OCI-M2 (cell line): ENCODE measurements at regions not wholly inside any gene's neighbourhood (a gene's known extent, or its start where the extent isn't known, plus 50 kb on each side); places are given as distances from the start of the nearest gene placed in this dataset.

Experiments
- DNase-seq: peaks from one replicate; lab custom pipeline; 2025; ENCODE audit not compliant: unreplicated experiment; lab: John Stamatoyannopoulos, UW

GRCh38 chr2:2707206-2707991 lies 376.3 kb upstream of the MYT1L start:
- no peak for DNase-seq

GRCh38 chr2:2706306-2706705 lies 375.2 kb upstream of the MYT1L start:
- DNase-seq = no peak

DNA sequence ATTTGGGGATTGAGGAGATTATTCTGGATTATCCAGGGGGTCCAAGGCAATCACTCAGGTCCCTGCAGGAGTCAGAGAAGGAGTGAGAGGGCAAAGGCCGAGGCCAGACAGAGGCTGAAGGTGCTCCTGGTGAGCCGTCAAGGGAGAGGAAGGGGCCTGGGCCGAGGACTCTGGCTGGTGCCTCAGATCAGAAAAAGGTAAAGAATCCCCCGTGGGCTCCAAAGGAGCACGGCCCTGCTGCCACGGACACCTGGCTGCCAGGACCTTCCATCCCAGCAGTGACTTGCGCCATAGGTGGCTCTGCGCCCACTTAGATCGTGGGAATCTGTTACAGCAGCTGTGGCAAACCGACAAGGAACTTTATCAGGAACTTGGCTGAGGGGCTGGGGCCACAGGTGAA lies 374.8 kb upstream of the MYT1L start:
- no peak for DNase-seq

DNA sequence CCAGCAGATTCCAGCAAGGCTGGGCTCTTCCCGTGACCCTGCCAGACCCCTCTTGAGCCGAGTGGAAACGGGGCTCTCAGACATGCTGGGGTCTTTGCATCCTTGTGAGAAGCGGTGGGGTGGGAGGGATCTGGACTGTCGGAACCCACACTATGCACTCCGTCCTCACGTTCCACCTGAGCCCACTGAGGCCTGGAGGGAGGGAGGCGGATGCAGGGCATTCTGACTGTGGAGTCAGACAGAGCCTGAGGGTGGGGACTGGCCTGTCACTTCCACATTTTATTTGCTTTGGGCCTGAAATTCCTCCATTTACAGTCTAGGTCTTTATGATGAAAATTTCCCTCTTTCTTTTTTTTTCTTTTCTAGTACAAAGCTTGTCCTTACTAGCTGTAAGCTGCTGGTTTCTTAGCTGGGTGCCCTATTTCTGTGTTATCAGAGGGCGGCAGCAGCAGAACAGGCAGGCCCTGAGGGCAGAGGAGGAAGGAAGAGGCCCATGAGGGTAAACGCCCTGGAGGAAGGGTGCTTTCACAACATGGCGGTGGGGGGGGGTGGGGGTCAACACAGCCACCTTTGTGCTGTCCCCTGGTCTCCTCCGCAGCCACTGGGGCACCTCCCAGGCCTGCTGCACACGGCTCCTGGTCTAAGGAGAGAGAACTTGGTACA lies 373.5 kb upstream of the MYT1L start:
- no peak for DNase-seq

DNA sequence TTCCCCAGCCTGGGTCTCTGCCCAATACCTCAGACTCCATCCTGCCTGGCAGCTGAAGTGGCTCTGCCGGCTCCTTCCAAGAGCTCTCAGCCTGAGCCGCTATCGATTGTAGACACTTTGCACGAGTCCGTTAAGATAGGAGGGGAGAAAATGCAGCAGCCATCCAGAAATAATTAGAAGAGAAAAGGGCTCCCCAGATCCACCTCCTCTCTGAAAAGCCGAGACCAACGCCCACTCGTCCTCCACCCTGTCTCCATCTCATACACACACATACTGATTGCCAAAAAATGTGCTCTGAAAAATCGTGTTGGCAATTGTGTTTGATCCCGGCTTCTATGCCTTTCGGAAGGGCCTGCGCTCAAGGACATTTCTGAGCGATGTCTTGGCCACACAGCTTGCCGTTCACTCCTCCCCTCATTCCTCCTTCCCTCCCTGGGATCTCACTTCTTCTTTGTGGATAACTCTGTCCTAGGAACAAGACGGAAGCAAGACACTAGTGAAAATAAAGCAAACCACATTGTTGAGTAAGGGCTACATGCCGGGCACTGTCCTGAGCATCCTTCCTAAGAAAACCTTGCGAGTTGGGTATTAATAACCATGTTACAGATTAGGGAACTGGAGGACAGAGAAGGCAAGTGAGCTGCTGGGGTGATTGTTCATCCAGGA lies 372.8 kb upstream of the MYT1L start:
- no peak for DNase-seq

DNA sequence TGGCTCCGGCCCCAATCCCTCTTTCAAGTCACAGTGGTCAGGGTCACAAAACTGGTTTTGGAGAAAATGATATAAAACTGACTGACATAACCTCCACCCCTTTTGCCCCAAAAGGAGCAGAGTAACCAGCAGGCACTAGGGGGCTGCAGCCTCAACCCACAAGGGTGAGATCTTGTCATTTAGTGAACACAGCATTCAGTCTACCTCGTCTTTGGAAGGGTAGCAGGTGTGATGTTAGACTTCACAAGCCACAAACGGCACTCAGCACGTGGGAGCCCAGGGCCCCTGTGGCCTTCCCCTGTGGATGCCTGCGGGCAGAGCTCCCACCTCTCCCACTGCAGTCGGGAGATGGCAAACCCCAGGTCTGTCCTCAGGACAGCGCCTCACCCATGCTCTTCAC lies 372.1 kb upstream of the MYT1L start:
- DNase-seq = no peak

- DNase-seq = no peak
These were observed 371.3 kb upstream of the MYT1L start for GRCh38 chr2:2702385-2702784.

DNA sequence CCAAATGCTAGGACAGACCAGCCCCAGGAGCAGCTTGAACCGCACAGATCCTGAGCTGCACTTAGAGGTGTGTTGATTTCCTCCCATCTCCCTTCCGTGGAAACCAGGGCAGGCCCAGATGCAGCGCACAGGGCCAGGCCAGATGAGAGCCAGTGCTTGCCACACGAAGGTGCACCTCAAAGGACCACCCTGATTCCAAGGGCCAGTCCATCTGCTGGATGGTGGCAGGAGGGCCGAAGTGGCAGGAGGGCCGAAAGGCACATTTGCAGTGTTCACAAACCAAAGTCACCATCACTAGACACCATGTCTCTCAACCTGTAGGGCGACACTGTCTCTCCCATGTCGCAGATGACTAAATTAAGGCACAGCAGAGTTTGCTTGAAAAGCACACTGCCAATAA lies 370.7 kb upstream of the MYT1L start:
- no peak for DNase-seq

- DNase-seq = no peak
These were observed 370.2 kb upstream of the MYT1L start for GRCh38 chr2:2701176-2701781.

DNA sequence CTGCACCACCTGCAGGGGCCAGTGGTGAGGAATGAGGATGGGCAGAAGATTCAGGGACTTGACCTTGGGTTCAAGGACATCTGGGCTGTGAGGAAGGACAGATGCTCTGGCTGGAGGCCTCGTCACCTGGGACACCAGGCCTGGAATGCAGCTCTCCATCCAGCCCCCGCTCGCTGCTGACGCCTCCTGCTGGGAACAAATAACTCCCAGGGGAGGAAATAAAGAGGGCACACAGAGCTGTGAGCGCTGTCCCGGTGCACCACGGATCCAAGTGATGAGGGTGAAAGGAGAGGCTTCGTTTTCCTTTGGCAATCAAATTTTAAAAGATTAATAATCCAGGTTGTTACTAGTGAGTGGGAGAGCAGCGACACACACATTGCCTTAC lies 368.0 kb upstream of the MYT1L start:
- DNase-seq = no peak

GRCh38 chr2:2698182-2699120 lies 367.4 kb upstream of the MYT1L start:
- no peak for DNase-seq

DNA sequence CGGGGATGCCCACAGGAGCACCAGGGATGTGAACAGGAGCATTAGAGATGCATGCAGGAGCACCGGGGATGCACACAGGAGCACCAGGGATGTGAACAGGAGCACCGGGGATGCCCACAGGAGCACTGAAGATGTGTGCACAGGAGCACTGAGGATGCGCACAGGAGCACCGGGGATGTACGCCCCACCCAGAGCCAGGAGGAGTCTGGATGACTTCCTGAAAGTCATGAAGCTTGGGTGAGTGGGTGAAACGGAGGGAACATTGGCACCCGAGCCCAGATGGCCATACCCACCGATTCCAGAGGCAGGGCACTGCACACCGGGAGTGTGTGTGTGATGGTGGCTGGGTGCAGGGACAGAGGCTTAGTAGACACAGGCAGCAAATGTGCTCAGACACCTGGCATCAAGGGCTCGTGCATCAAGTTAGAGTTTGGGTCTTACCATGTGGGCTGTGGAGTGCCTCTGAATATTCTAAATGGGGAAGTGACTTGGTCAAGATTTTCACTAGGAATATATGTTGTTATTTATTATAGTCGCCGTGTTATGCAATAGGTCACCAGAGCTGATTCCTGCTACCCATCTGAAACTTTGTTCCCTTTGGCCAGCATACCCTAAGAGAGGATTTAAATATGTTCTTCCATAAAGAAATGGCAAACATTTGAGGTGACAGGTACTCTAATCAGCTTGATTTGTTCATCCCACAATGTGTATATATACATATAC lies 365.8 kb upstream of the MYT1L start:
- no peak for DNase-seq

- DNase-seq = no peak
These were observed 365.2 kb upstream of the MYT1L start for GRCh38 chr2:2696325-2696724.

DNA sequence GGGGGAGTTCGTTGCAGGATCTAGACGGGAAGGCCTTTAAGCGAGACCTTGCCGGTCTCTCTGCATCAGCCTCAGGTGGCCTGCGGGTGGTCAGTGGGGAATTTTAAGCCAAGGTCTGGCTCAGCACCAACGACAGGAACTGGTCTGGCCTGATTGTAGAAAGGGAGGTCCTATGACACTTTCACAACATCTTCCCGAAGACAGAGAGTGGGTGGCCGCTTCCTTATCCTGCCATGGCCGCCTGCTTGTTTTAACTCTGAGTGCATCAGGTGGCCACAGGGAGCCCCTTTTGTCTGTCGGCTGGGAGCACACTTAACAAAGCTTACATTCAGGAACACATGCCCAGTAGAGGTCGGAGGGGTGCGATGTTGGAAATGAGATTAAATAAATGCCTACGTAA lies 363.7 kb upstream of the MYT1L start:
- DNase-seq = no peak

DNA sequence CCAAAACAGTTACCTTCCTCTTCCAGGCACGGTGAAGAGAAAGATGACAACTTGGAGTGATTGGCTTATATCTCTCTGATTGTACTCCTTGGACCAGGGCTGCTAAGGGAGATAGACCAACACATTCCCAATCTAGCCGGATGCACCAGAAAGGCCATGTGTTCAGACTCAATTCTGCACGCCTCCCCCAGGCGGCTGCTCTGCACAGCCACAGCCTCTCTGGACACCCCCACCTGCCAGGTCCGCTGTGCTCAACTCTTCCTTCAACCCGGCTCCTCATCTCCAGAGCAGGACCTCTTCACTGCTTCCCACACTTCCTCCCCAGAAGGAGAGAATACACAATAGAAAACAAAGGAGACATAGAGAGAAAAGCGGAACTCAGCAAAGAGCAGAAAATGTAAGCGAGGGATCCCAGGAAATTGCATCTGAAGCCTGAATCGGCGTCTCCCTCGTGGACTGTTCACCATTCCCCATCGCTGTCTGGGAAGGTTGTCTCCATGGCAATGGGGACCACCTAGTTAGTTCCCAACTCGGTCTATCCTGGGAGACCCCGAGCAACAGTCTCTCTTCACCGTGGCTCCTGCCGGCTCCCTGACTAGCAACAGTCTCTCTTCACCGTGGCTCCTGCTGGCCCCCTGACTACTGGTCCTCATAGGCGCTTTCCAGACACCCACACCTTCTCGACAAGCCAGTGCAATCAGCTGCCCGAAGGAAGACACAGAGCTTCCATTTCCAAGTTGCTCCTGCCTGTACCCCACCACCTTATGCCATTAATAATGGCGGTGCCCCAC lies 361.7 kb upstream of the MYT1L start:
- DNase-seq = no peak

GRCh38 chr2:2691419-2691818 lies 360.3 kb upstream of the MYT1L start:
- DNase-seq = no peak

GRCh38 chr2:2690985-2691384 lies 359.9 kb upstream of the MYT1L start:
- DNase-seq = no peak

DNA sequence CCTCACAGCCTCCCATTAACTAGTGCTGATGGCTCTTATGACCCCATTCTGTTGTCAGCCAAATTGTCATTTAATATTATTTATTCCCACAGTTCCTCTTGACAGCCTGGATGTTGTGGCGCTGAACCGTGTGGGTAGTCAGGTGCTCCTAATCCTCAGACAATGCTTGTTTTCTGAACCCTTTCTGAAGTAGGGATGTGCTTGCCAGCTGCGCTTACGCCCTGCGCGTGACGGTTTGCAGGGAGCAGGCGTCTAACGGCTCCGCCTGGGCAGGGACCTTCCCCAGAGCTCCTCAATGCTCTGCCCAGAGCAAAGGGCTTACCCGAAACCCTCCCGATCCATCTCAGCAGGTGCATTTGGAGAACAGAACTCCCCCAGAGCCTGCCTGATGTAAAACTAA lies 358.2 kb upstream of the MYT1L start:
- no peak for DNase-seq

GRCh38 chr2:2688254-2688653 lies 357.2 kb upstream of the MYT1L start:
- no peak for DNase-seq
